ENCODE measurements at regions not wholly inside any gene's neighbourhood (a gene's known extent, or its start where the extent isn't known, plus 50 kb on each side); places are given as distances from the start of the nearest gene placed in this dataset.

- no peak for TF ChIP-seq POLR2AphosphoS5 (IDR thresholded peaks at IDR 0.05; ENCODE audit: low read depth, low read length)
- no peak for TF ChIP-seq POLR2A (IDR thresholded peaks at IDR 0.05; ENCODE audit: low read depth, low read length)
These were observed 211.6 kb upstream of the NRP1 start for GRCh38 chr10:33546031-33546430.

All from GM12891 (cell line).